ENCODE measurements at regions not wholly inside any gene's neighbourhood (a gene's known extent, or its start where the extent isn't known, plus 50 kb on each side); places are given as distances from the start of the nearest gene placed in this dataset.

DNA sequence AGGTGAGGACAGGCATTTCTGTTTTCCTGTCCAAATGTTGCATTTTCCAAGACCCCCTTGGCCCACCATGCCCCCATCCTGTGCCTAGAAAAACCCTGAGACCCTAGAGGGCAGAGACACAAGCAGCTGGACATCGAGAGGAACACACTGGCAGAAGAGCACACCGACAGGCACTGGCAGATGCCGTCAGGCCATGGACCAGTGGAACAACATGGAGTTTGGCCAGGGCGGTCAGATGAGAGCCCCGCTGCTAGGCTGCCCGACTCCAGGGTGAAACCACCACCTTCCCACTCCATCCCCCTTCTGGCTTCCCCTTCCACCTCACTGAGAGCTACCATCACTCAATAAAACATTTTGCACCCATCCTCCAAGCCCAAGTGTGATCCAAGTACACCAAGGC is 438.4 kb downstream of the SIPA1L2 start:
- no TSS peak for BruUV-seq (replicated peaks)
- no peak overlapping the region for H4K8ac ChIP-seq (ENCODE audit: low read depth in 2 of 2, low read length in 2 of 2)
- H3K79me1 ChIP-seq (ENCODE audit: low read depth in 1 of 2, low read length in 2 of 2): no peaks in the 10 kb centered on the region
- no peaks in the 10 kb centered on the region for H4K20me1 ChIP-seq (ENCODE audit: insufficient read depth, low read length)
- H2BK5ac ChIP-seq (ENCODE audit: low read depth, low read length, poor library complexity, severe bottlenecking): no peak overlapping the region
- no peak overlapping the region for H3K9ac ChIP-seq (ENCODE audit: low read depth, low read length)
- H3K9me3 ChIP-seq (ENCODE audit: control insufficient read depth, insufficient read depth, low read length): no peaks in the 10 kb centered on the region
- TF ChIP-seq MAFK (IDR thresholded peaks at IDR 0.05; ENCODE audit: low read depth, low read length) (no peak), NFE2L2 (IDR thresholded peaks at IDR 0.05; ENCODE audit: low read depth, low read length) (no peak), POLR2A (IDR thresholded peaks at IDR 0.05; ENCODE audit: low read depth, low read length) (no peak), RAD21 (IDR thresholded peaks at IDR 0.05; ENCODE audit: low read length) (no peak), MAZ (IDR thresholded peaks at IDR 0.05; ENCODE audit: borderline replicate concordance, low read depth, low read length) (no peak), CHD1 (IDR thresholded peaks at IDR 0.05; ENCODE audit: low read depth, low read length) (no peak), FOS (IDR thresholded peaks at IDR 0.05; ENCODE audit: low read depth, low read length) (no peak), MXI1 (IDR thresholded peaks at IDR 0.05; ENCODE audit: borderline replicate concordance, low read depth, low read length) (no peak), RCOR1 (IDR thresholded peaks at IDR 0.05; ENCODE audit: insufficient replicate concordance, low read length) (no peak)
- TF ChIP-seq, protein P1, sequence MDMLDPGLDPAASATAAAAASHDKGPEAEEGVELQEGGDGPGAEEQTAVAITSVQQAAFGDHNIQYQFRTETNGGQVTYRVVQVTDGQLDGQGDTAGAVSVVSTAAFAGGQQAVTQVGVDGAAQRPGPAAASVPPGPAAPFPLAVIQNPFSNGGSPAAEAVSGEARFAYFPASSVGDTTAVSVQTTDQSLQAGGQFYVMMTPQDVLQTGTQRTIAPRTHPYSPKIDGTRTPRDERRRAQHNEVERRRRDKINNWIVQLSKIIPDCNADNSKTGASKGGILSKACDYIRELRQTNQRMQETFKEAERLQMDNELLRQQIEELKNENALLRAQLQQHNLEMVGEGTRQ (IDR thresholded peaks at IDR 0.05; ENCODE audit: low read depth, low read length): no peak
- H3K9me1 ChIP-seq (ENCODE audit: insufficient read depth, low read length): no peaks in the 10 kb centered on the region
- ChIA-PET POLR2A (ENCODE audit: unreplicated experiment) (no interaction called here), CTCF (no interaction called here)
- H3K27me3 ChIP-seq (ENCODE audit: control insufficient read depth, insufficient read depth, low read length): peaks cover 3% of the 10 kb centered on the region
- no peak overlapping the region for H2AFZ ChIP-seq (replicated peaks; ENCODE audit: low read length, poor library complexity)
- H2AK9ac ChIP-seq (replicated peaks; ENCODE audit: low read depth, low read length, poor library complexity): no peak overlapping the region
- H3K27ac ChIP-seq (ENCODE audit: insufficient read depth, low read length): no peak overlapping the region
- no peak overlapping the region for H2BK15ac ChIP-seq (ENCODE audit: low read depth, low read length)
- DNase-seq (no peak), ATAC-seq (ENCODE audit: low read depth) (no peak)
- in situ Hi-C loops (cut with MboI; ENCODE audit: low sequenced_read_pairs) (no loop called here), dilution Hi-C loops (cut with HindIII; ENCODE audit: low sequenced_read_pairs, unreplicated experiment) (no loop called here), intact Hi-C loops (cut with micrococcal nuclease) (no loop called here)
- H3K4me1 ChIP-seq (ENCODE audit: control insufficient read depth, insufficient read depth, low read length): no peaks in the 10 kb centered on the region
- 100% methylated on average over 1 of the region's 6 CpGs; no CpG with 5 or more reads in 1 of the 2 experiments for WGBS, 2 experiments (ENCODE audit: extremely low coverage in 2 of 2, insufficient read length in 1 of 2)
- H3K56ac ChIP-seq (ENCODE audit: extremely low read depth, insufficient read depth, low read length): no peak overlapping the region
- H3K18ac ChIP-seq (ENCODE audit: low read depth, low read length): no peak overlapping the region
- H2BK120ac ChIP-seq (ENCODE audit: low read depth, low read length): no peak overlapping the region
- H2AK5ac ChIP-seq (ENCODE audit: low read depth, low read length): no peak overlapping the region
- H4K5ac ChIP-seq (ENCODE audit: low read depth, low read length): no peak overlapping the region
- H3K23ac ChIP-seq (ENCODE audit: low read depth, low read length): no peak overlapping the region
- no peak overlapping the region for H3K4me3 ChIP-seq (ENCODE audit: insufficient read depth, low read depth, low read length)
- no peaks in the 10 kb centered on the region for H3K36me3 ChIP-seq (ENCODE audit: control insufficient read depth, insufficient read depth, low read length)
- no peak overlapping the region for H3K4ac ChIP-seq (ENCODE audit: low read depth, low read length)
- H3K14ac ChIP-seq (replicated peaks; ENCODE audit: low read depth, low read length): no peak overlapping the region
- no peak overlapping the region for H4K91ac ChIP-seq (ENCODE audit: insufficient read depth, low read depth, low read length)
- H3K4me2 ChIP-seq (ENCODE audit: low read depth, low read length): no peak overlapping the region
- no peak overlapping the region for H2BK20ac ChIP-seq (ENCODE audit: low read depth, low read length)

All from IMR-90 (cell line).